ENCODE measurements at regions not wholly inside any gene's neighbourhood (a gene's known extent, or its start where the extent isn't known, plus 50 kb on each side); places are given as distances from the start of the nearest gene placed in this dataset.

GRCh38 chr14:101234244-101234937 is 326.9 kb upstream of the DIO3 start:
- DNase-seq, result no peak

GRCh38 chr14:101234999-101235334 is 326.3 kb upstream of the DIO3 start:
- DNase-seq, result no peak

- no peak for DNase-seq
These were observed 325.8 kb upstream of the DIO3 start for GRCh38 chr14:101235335-101236103.

- no peak for DNase-seq
These were observed 324.6 kb upstream of the DIO3 start for GRCh38 chr14:101236496-101237251.

DNA sequence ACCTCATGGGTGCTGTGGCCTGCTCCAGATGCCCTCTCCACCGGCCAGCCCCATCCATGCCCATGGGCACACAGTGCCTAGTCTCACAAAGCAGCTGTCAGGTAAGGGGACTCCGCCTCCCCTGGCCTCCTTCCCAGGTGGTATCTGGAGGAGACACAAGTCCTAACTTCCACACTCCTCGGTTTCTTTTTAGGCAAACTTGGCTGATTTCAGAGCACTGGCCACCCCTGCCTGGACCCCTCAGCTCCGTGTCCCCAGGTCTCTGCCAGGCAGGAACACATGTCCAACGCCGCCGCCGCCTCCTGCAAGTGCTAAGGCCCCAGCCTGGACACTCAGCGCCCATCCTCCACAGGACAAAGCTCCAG is 324.1 kb upstream of the DIO3 start:
- DNase-seq, result no peak

DNA sequence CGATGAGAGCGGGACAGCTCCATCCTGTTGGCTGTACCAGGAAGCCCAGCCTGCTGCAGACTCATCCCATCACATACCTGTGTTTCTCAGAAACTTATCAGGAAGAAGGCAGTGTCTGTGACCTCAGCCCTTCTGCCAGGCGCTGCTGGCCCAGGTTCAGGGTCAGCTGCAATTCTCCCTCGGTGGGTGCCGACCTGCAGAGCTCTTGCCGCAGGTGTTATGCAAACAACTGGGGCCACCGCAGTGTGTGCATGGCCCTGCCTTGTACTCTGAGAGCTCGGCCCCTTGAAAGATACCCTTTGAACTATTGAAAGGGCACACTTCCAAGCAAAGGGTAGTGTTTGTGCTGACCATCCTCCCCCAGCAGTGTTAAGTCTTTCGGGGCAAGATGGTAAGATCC is 322.2 kb upstream of the DIO3 start:
- no peak for DNase-seq

GRCh38 chr14:101241147-101241546 is 320.1 kb upstream of the DIO3 start:
- DNase-seq, result no peak

GRCh38 chr14:101241807-101242278 is 319.5 kb upstream of the DIO3 start:
- DNase-seq, result no peak

GRCh38 chr14:101242442-101243385 is 318.6 kb upstream of the DIO3 start:
- DNase-seq, result no peak

DNA sequence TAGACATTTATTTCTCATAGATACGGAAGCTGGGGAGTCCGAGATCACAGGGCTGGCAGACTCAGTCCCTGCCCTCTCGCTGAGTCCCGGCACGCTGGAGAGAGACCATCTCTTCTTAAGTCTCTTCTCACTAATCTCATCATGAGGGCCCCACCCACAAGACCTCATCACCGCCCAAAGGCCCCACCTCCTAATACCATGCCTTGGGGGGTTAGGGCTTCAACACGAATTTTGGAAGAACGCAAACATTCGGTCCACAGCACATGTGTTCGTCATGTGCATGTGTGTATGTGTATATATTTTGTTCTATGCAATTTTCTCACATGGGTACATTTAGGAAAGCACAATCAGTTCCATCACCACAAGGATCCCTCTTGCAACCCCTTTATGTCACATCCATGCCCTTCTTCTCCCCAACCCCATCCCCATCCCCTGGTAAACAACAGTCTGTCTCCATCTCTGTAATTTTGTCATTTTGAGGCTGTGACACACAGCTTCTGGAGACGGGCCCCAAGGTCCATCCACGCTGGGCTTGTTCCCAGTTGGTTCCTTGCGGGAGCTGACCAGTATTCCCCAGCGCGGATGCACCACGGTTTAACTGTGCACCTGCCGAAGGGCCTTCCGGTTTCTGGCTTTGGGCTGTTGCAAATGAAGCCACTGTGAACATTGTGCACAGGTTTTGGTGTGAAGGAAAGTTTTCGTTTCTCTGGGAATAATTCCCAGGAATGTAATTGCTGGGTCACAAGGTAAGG is 317.5 kb upstream of the DIO3 start:
- no peak for DNase-seq

DNA sequence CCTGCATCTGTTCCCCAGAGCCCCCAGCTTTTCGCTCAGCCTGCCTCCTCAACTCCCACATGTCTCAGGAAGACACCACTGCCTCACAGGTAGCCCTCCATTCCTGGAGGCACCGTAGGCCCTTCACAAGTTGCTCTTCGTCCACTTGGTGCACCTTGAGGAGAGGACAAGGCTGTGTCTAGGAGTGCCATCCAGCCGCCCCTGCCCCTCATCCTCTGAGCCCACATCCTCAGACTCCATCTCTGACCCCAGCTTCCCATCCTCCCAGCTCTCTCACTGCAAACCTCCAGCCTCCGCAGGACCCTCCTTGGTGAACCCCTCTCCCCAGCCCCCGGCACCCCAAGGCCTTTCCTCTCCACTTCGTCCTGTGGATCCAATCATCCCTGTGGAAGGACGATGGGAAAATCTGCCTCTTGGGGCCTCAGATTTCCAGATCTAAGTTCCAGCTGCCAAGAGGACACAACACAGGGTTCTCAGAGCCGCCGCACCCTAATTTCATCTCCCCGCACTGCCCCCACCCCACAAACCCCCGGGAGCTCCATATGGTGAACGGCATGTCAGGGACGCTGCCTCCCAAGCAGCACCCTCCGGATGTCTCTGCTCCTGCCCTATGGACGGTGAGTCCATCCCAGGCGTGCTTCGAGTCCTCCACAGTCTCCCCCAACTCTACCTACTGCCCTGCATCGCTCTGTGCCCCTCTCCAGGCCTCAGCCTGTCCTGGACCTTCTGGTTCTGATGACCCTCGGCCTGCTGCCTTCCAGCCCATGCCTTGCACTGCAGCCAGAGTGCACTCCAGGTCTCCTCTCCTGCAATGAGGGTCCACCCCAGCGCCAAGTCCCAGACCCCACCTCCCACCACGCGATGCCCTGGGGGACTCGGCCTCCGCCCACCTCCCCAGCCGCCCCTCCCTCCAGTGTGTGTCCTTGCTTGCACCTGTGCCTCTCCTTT is 314.1 kb upstream of the DIO3 start:
- DNase-seq, result no peak

DNA sequence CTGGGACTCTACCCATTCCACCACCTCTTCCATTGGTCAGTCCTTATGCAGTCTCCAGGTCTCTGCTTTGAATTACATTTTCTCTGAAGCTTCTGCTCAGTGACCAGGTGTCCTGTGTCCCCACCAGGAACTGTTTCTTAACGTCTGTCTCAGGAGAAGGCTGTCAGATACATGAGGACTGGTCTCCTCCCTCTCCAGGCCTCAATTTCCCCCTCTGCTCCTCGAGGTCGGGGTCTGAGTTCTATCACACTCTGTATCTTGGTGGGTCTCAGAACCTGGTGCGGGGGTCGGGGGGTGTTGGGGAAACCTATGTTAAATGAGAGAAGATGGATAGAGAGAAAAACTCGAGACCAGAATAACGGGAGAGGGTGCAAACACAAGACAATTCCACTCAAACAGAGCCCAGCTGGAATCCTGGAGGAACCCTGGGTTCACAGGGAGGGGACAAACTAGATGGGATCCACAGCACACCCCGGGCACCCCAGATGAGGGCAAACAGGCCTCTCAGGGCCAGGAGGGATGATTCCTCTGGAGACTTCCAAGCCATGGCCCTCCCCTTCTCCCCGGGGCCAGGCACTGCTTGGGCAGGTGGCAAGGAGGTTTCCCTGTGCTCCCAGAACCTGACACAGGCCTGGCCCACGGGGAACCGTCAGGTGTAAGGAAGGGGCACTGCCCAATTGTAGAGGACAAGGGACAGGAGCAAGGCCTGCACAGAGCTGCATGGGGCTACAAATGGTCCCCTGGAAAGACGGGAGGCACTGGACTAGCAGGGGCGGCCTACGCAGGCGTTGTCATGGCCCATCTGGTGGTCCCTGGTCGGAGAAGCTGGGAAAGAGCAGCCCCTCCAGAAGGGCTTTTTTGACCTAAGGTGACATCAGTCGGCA is 313.2 kb upstream of the DIO3 start:
- DNase-seq, result no peak

- no peak for DNase-seq
These were observed 312.2 kb upstream of the DIO3 start for GRCh38 chr14:101248840-101249675.

DNA sequence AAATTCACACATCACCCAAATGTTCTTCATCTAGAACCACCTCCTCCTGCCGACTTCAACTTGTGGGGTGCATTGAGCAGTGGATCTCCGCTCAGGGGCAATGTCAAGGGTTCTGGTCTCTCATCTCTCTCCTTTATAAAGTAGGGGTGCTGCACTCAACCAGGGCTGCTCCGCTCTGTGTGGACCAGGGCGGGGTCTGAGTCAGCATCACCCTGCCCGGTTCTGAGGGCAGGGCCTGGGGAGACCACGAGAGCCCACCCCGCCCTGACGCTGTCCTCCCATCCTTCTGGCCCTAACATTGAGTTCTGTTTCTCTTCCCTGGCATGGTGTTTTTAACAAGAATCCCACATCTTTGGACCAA is 311.6 kb upstream of the DIO3 start:
- DNase-seq, result no peak

DNA sequence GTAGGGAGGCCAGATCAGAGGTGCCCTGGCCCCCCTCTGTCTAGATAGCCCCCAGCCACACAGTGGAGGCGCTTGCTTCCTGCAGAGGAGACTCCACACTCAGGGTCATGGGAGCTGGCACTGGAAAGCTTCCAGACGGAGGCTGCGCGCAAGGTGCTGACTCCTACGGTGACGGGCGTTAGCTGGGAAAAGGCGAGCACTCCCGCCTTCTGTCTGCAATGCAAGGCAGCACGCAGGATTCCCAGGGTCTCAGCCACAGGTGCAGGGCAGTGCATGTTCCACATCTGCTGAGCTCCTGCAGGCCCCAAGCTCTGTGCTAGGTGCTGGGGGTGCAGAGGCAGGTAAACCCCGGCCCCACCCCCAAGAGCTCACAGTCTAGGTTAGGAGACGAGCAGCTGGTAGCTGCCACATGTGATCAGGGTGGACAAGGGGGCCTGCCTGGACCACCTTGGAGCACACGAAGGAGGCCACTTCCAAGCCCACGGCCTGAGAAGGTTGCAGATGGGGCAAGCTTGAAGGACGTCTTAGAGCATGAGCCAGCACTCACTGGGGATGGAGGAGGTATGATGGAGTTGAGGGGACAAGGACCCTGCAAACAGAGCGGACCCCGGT is 310.9 kb upstream of the DIO3 start:
- no peak for DNase-seq

DNA sequence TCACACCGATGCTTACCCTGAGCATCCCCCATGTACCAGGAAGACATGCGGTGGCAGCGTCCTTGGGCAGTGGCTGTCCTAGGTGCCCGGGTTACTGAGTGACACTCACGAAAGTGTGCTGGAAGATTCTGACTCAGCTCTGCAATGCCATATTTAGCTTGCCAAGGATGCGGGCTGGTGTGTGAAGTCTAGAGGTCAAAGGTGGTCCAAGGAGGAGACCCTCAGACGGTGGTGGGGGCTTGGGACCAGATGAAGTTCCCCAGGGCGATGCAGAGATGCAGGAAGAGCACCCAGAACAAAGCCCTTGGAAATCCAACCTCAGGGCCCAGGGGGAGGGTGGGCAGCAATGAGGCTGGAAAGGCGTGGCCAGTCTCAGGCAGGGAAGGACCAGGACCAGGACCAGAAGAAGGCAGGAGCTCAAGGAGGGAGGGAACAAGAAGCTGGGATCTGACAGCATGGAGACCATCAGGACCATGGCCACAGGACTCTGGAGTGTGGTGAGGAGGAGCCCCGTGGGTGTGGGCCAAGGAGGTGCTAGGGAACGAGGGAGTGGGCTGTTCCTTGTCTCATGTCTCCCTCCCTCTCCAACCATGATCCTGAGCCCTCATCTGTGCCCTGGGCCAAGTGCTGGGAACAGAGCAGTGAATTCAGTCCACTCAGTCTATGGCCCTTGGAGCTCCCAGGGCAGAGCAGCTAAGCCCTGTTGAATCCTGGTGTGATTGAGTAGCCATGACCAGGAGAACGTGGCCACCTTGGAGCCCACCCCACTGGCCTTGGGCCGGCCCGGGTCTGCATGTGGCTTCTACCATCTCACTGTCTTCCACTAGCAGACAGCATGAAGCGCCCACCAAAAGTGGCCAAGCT is 310.1 kb upstream of the DIO3 start:
- no peak for DNase-seq

- no peak for DNase-seq
These were observed 309.4 kb upstream of the DIO3 start for GRCh38 chr14:101251812-101252442.

All from activated naive CD4-positive, alpha-beta T cell (primary cell).